ENCODE measurements at regions not wholly inside any gene's neighbourhood (a gene's known extent, or its start where the extent isn't known, plus 50 kb on each side); places are given as distances from the start of the nearest gene placed in this dataset.

DNA sequence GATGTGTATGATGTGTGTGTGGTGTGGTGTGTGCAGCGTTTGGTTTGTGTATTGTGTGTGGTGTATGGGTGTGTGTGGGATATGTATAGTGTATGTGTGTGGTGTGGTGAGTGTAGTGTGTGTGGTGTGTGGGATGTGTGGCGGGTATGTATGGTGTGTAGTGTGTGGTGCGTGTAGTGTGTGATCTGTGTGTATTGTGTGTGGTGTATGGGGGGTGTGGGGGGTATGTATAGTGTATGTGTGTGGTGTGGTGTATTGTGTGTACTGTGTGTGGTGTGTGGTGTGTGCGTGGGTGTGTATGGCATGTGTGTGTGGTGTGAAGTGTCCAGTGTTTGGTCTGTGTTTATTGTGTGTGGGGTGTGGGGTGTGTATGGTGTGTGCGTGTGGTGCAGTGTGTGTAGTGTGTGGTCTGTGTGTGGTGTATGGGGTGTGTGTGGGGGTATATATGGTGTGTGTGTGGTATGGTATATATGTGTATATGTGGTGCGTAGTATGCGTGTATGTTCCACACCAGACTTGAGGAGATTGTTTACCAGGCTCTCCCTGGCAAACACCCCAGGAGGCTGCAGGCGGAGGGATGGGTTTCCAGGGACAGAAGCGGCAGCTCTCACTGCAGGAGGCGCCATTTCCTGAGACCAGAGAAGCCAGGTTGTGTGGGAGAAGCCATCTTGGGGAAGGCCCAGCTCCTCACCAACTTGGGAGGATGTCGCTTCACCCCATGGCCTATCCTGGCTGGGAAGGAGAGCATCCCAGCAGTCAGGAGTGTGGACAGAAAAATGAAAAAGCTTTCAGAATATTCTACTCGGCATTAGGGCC is 138.1 kb downstream of the NXNL2 start:
- H3K4me1 ChIP-seq: no peaks in the 10 kb centered on the region
- no peak overlapping the region for H3K4me3 ChIP-seq
- TF ChIP-seq, protein P1, sequence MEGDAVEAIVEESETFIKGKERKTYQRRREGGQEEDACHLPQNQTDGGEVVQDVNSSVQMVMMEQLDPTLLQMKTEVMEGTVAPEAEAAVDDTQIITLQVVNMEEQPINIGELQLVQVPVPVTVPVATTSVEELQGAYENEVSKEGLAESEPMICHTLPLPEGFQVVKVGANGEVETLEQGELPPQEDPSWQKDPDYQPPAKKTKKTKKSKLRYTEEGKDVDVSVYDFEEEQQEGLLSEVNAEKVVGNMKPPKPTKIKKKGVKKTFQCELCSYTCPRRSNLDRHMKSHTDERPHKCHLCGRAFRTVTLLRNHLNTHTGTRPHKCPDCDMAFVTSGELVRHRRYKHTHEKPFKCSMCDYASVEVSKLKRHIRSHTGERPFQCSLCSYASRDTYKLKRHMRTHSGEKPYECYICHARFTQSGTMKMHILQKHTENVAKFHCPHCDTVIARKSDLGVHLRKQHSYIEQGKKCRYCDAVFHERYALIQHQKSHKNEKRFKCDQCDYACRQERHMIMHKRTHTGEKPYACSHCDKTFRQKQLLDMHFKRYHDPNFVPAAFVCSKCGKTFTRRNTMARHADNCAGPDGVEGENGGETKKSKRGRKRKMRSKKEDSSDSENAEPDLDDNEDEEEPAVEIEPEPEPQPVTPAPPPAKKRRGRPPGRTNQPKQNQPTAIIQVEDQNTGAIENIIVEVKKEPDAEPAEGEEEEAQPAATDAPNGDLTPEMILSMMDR (IDR thresholded peaks at IDR 0.05): no peak
- no peak overlapping the region for H3K27ac ChIP-seq
- H3K9me3 ChIP-seq: peaks cover 7% of the 10 kb centered on the region
- intact Hi-C loops (cut with DNase I): no loop called here
- WGBS, 3 donors: 83 to 88% (median 84%) methylated on average over 12 of the region's 12 CpGs
- H3K36me3 ChIP-seq (ENCODE audit: insufficient read depth in 1 of 2, low read depth in 1 of 2): no peaks in the 10 kb centered on the region
- no peak for DNase-seq
- H3K27me3 ChIP-seq (ENCODE audit: insufficient read depth in 3 of 3, low read length in 2 of 3): no peaks in the 10 kb centered on the region
- no peak for ATAC-seq

DNA sequence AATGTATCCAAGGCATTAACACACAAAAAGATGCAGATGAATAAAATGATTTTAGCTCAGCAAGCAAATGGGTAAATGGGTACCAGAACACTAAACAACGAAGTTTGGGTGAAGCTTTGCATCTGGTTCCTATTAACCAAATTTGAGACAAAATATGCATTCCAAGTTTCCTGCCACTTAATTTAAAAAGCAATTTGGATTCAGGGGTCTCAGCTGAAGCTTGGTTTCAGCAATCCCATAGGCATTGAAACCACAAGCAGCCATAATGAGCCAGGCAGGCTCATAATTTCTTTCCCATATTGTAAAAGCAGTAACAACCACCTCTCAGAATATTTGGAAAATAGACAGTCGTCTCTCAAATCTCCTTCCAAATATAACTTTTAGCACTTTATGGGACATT is 138.9 kb downstream of the NXNL2 start:
- no peak for DNase-seq

DNA sequence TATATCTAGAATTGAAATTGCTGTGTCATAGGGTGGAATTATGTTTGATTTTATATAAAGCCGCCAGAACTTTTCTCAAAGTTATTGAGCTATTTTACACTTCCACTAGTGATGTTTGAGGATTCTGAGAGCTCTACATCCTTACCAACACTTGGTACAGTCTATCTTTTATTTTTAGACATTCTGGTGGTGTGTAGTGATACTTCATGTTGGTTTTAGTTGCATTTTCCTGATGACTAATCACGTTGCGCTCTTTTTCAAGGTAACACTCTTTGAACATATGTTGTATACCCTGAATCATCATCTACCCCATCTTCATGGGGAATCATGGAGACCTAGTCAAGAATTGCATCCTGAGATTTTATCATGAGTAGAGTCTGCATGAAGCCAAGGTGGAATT is 141.7 kb downstream of the NXNL2 start:
- Histone ChIP-seq H3K4me3 (no peak overlapping the region), H3K27ac (no peak overlapping the region), H3K9me3 (no peaks in the 10 kb centered on the region), H3K27me3 (ENCODE audit: insufficient read depth in 3 of 3, low read length in 2 of 3) (no peaks in the 10 kb centered on the region), H3K4me1 (no peaks in the 10 kb centered on the region), H3K36me3 (ENCODE audit: insufficient read depth in 1 of 2, low read depth in 1 of 2) (no peaks in the 10 kb centered on the region)
- 93 to 98% (median 97%) methylated on average over 3 of the region's 3 CpGs for WGBS, 3 donors
- DNase-seq (no peak), ATAC-seq (no peak)
- intact Hi-C loops (cut with DNase I): no loop called here
- TF ChIP-seq, protein P1 (IDR thresholded peaks at IDR 0.05): no peak

More for the DNA sequence above, 138.9 kb downstream of the NXNL2 start:
- Histone ChIP-seq H3K9me3 (peaks cover 7% of the 10 kb centered on the region), H3K27ac (no peak overlapping the region), H3K4me1 (no peaks in the 10 kb centered on the region), H3K27me3 (ENCODE audit: insufficient read depth in 3 of 3, low read length in 2 of 3) (no peaks in the 10 kb centered on the region), H3K4me3 (no peak overlapping the region), H3K36me3 (ENCODE audit: insufficient read depth in 1 of 2, low read depth in 1 of 2) (no peaks in the 10 kb centered on the region)
- TF ChIP-seq, protein P1 (IDR thresholded peaks at IDR 0.05): no peak
- 65 to 73% (median 73%) methylated on average over 2 of the region's 2 CpGs for WGBS, 3 donors
- intact Hi-C loops (cut with DNase I): no loop called here
- ATAC-seq: no peak

DNA sequence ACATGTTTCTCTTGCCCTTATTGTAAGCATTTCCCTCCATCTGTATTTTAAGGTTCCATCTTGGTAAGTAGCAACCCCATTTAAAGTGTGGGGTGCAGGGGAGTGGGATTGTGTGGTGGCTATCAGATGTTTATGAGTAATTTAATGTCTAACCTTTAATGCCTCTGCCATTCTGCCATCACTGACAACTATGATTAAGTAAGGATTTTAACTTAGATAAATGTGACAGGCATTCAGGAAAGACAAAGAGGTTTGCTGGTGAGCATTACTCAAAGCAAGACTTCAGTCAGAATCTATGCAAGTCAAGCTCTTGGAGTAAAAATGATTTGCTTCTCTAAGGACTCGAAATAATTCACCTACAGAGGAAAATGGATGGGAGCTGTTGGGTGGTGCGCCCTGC is 143.0 kb downstream of the NXNL2 start:
- no peak overlapping the region for H3K4me3 ChIP-seq
- H3K27me3 ChIP-seq (ENCODE audit: insufficient read depth in 3 of 3, low read length in 2 of 3): no peaks in the 10 kb centered on the region
- TF ChIP-seq, protein P1 (IDR thresholded peaks at IDR 0.05): no peak
- no peak overlapping the region for H3K27ac ChIP-seq
- no peaks in the 10 kb centered on the region for H3K4me1 ChIP-seq
- no peaks in the 10 kb centered on the region for H3K36me3 ChIP-seq (ENCODE audit: insufficient read depth in 1 of 2, low read depth in 1 of 2)
- intact Hi-C loops (cut with DNase I): no loop called here
- H3K9me3 ChIP-seq: no peaks in the 10 kb centered on the region
- ATAC-seq (no peak), DNase-seq (no peak)
- 92 to 98% (median 92%) methylated on average over 2 of the region's 2 CpGs for WGBS, 3 donors

DNA sequence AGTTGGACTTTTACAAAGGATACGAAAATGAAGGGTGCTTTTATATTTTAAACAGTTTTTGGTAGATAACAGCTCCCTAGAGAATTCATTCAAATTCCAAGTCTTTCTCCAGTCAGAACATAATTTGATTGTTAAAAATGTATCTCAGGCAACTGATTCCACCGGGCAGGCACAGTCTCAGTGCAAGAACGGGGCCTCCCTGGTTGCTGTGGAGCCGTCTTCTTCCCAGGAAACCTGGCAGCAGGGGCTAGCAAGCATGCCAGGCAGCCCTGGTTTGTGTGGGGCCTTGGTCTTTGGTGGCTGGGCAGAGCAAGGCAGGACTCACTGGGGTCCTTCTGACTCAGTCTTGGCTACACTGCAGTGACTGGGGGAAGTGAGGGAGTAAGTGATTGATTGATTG is 143.5 kb downstream of the NXNL2 start:
- Histone ChIP-seq H3K4me3 (no peak overlapping the region), H3K27me3 (ENCODE audit: insufficient read depth in 3 of 3, low read length in 2 of 3) (no peaks in the 10 kb centered on the region), H3K4me1 (no peaks in the 10 kb centered on the region), H3K9me3 (no peaks in the 10 kb centered on the region), H3K27ac (no peak overlapping the region), H3K36me3 (ENCODE audit: insufficient read depth in 1 of 2, low read depth in 1 of 2) (no peaks in the 10 kb centered on the region)
- DNase-seq: no peak
- no peak for ATAC-seq
- WGBS, 3 donors: 68 to 75% (median 69%) methylated on average over 4 of the region's 4 CpGs
- intact Hi-C loops (cut with DNase I): no loop called here
- TF ChIP-seq, protein P1 (IDR thresholded peaks at IDR 0.05): no peak
